GM12878 (cell line): ENCODE measurements at regions not wholly inside any gene's neighbourhood (a gene's known extent, or its start where the extent isn't known, plus 50 kb on each side); places are given as distances from the start of the nearest gene placed in this dataset.

Experiments
- BCL11A ChIP-seq: IDR thresholded peaks from 2 replicates; pipeline ENCODE4 v1.6.1; 2011; ENCODE audit warnings: low read depth, low read length
- BCLAF1 ChIP-seq: fragments of 450-650 bp; IDR thresholded peaks from 2 replicates; pipeline ENCODE4 v1.6.1; 2017; ENCODE audit warnings: antibody characterized with exemption, mild to moderate bottlenecking, moderate library complexity
- POLR2A ChIP-seq: IDR thresholded peaks from 2 replicates; pipeline ENCODE4 v1.6.1; 2011; ENCODE audit warnings: low read depth, mild to moderate bottlenecking, low read length
- RELB ChIP-seq: fragments of 450-650 bp; IDR thresholded peaks from 2 replicates; pipeline ENCODE4 v1.6.1; 2017; ENCODE audit warnings: low read depth, mild to moderate bottlenecking, moderate library complexity
- SPI1 ChIP-seq: IDR thresholded peaks from 2 replicates; pipeline ENCODE4 v1.6.1; 2011; ENCODE audit warnings: low read depth, mild to moderate bottlenecking, low read length, moderate library complexity, borderline replicate concordance; ENCODE audit not compliant: insufficient read depth
- SUZ12 ChIP-seq: fragments of 200-600 bp; sonication (generic); IDR thresholded peaks from one replicate; pipeline ENCODE4 v1.6.1; 2018; ENCODE audit warnings: antibody characterized with exemption, mild to moderate bottlenecking; ENCODE audit not compliant: unreplicated experiment
- TAF1 ChIP-seq: IDR thresholded peaks from 2 replicates; pipeline ENCODE4 v1.6.1; 2011; ENCODE audit warnings: mild to moderate bottlenecking, low read depth, low read length, borderline replicate concordance
- ZBED1 ChIP-seq: IDR thresholded peaks from 2 replicates; pipeline ENCODE4 v1.6.1; 2016; ENCODE audit warnings: borderline replicate concordance
- ZNF687 ChIP-seq: fragments of 450-650 bp; IDR thresholded peaks from 2 replicates; pipeline ENCODE4 v1.6.1; 2017; ENCODE audit warnings: mild to moderate bottlenecking, moderate library complexity

- TF ChIP-seq SUZ12 (no peak), ZBED1 (no peak), ZNF687 (no peak), BCL11A (no peak), BCLAF1 (no peak), RELB (no peak), POLR2A (no peak), SPI1 (no peak), TAF1 (no peak)
Measured at GRCh38 chr12:3427956-3428355, 63.0 kb upstream of the PRMT8 start (continued).
